COLO668 (cell line): ENCODE measurements at regions not wholly inside any gene's neighbourhood (a gene's known extent, or its start where the extent isn't known, plus 50 kb on each side); places are given as distances from the start of the nearest gene placed in this dataset.

ENCODE experiments used
- DNase-seq: peaks from one replicate; lab custom pipeline; 2025; ENCODE audit not compliant: unreplicated experiment; lab: John Stamatoyannopoulos, UW

GRCh38 chr22:27454807-27455450 lies 346.6 kb downstream of the MN1 start:
- no peak for DNase-seq

GRCh38 chr22:27455526-27455925 lies 346.0 kb downstream of the MN1 start:
- no peak for DNase-seq

GRCh38 chr22:27456696-27457503 lies 344.7 kb downstream of the MN1 start:
- no peak for DNase-seq

- no peak for DNase-seq
These were observed 341.6 kb downstream of the MN1 start for GRCh38 chr22:27459999-27460398.

GRCh38 chr22:27460591-27461347 lies 340.8 kb downstream of the MN1 start:
- DNase-seq: no peak

- DNase-seq: no peak
These were observed 340.1 kb downstream of the MN1 start for GRCh38 chr22:27461470-27461869.

GRCh38 chr22:27462190-27462589 lies 339.4 kb downstream of the MN1 start:
- peak; percentile 72 for DNase-seq

GRCh38 chr22:27463121-27463660 lies 338.4 kb downstream of the MN1 start:
- DNase-seq: no peak

- DNase-seq: no peak
These were observed 335.3 kb downstream of the MN1 start for GRCh38 chr22:27466229-27466628.

GRCh38 chr22:27466778-27467438 lies 334.6 kb downstream of the MN1 start:
- no peak for DNase-seq

- DNase-seq: no peak
These were observed 333.8 kb downstream of the MN1 start for GRCh38 chr22:27467711-27468110.

GRCh38 chr22:27468712-27469111 lies 332.8 kb downstream of the MN1 start:
- no peak for DNase-seq

GRCh38 chr22:27470169-27470772 lies 331.3 kb downstream of the MN1 start:
- no peak for DNase-seq

GRCh38 chr22:27472975-27473374 lies 328.6 kb downstream of the MN1 start:
- DNase-seq: peak; percentile 31

GRCh38 chr22:27473533-27473932 lies 328.0 kb downstream of the MN1 start:
- DNase-seq: no peak

GRCh38 chr22:27474112-27474571 lies 327.4 kb downstream of the MN1 start:
- no peak for DNase-seq

- DNase-seq: peak; percentile 54
These were observed 326.6 kb downstream of the MN1 start for GRCh38 chr22:27474711-27475547.

- no peak for DNase-seq
These were observed 326.0 kb downstream of the MN1 start for GRCh38 chr22:27475548-27475897.

GRCh38 chr22:27476318-27476717 lies 325.2 kb downstream of the MN1 start:
- DNase-seq: no peak

- DNase-seq: no peak
These were observed 324.8 kb downstream of the MN1 start for GRCh38 chr22:27476729-27477128.
